Activated naive CD4-positive, alpha-beta T cell treated with anti-CD3 and anti-CD28 coated beads for 36 hours (primary cell): ENCODE measurements at regions not wholly inside any gene's neighbourhood (a gene's known extent, or its start where the extent isn't known, plus 50 kb on each side); places are given as distances from the start of the nearest gene placed in this dataset.

Source experiments
- CTCF ChIA-PET: fragments of 350-600 bp; sonication (Branson Sonifier 250); formaldehyde crosslinking; loops from one replicate; lab custom pipeline; 2021; ENCODE audit warnings: antibody characterized with exemption; lab: Charles Lee
- DNase-seq: peaks from one replicate; pipeline ENCODE4 v3.0.0-alpha.2; 2020
- H3K27ac Mint-ChIP-seq: one replicate; pipeline ENCODE4 v1.8.0; 2021; ENCODE audit warnings: mild to moderate bottlenecking, mixed read lengths
- H3K27me3 Mint-ChIP-seq: one replicate; pipeline ENCODE4 v1.8.0; 2021; ENCODE audit warnings: low read depth, mixed read lengths
- H3K36me3 Mint-ChIP-seq: one replicate; pipeline ENCODE4 v1.8.0; 2021; ENCODE audit warnings: low read depth, mixed read lengths
- H3K4me1 Mint-ChIP-seq: one replicate; pipeline ENCODE4 v1.8.0; 2021; ENCODE audit warnings: low read depth, mixed read lengths
- H3K4me3 Mint-ChIP-seq: one replicate; pipeline ENCODE4 v1.8.0; 2021; ENCODE audit warnings: mild to moderate bottlenecking, moderate library complexity, mixed read lengths
- H3K9me3 Mint-ChIP-seq: one replicate; pipeline ENCODE4 v1.8.0; 2021; ENCODE audit warnings: mixed read lengths
- intact Hi-C: fragments of 100-400 bp; cut with micrococcal nuclease; formaldehyde crosslinking; loops from one replicate; pipeline ENCODE4 v1.15.1; 2023

DNA sequence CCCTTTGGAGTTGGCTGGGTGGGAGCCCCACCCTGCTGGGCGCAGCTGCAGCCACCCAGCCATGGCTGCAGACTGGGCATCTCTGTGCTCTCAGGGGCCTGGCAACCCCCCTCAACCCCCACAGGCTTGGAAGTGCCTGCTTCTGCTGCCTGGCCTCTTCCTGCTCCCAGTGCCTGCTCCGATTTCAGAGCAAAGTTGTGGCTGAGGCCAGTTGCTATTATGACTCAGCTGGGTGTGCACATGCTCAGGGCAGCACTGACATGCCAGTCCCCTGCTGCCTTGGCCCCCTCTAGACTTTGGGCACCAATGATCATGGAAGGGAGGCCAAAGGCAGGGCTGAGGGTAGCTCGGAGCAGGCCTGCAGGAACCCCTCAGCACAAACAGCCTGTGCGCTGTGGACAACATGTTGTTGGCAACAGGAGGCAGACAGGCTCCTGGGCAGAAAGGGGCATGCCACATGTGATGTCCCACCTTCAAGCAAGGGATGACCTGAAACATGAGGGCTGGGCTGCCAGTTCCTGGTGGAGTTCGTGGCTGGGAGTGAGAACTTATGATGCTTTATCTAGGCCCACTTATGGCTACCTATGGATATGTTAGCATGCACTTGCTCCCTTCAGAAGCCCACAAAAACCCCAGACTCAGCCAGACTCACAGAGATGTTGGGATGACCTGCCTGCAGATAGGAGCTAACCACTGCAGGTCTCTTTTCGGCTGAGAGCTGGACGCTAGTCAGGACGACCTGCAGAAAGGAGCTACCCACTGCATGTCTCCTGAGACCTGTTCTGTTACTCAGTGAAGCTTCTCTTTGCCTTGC lies 96.4 kb upstream of the AMOTL1 start:
- no peaks in the 10 kb centered on the region for H3K27me3 Mint-ChIP-seq
- H3K9me3 Mint-ChIP-seq = no peaks in the 10 kb centered on the region
- DNase-seq = no peak
- CTCF ChIA-PET = no interaction called here
- H3K4me1 Mint-ChIP-seq = no peaks in the 10 kb centered on the region
- H3K36me3 Mint-ChIP-seq = no peaks in the 10 kb centered on the region
- intact Hi-C loops = no loop called here
- H3K27ac Mint-ChIP-seq = no peak overlapping the region
- no peak overlapping the region for H3K4me3 Mint-ChIP-seq

DNA sequence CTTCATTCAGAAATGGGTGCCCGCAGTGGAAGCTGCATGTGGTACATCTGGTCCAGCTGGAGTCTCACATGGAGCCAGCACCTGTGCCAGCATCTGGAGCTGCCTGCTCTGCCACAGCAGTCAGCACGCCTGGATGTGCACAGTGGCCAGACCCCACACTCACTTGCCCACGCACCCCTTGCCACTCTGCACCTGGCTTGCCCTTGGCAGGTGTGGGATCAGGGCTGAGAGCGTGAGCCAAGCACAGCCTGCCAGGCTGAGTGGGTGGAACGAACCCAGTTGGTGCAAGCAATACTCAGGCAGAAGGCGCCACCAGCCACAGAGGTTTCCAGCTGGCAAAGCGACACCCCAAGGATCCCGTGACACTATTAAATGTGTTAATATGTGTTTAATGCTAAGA lies 95.5 kb upstream of the AMOTL1 start:
- CTCF ChIA-PET = no interaction called here
- Mint-ChIP-seq H3K4me3 (no peak overlapping the region), H3K9me3 (no peaks in the 10 kb centered on the region)

DNA sequence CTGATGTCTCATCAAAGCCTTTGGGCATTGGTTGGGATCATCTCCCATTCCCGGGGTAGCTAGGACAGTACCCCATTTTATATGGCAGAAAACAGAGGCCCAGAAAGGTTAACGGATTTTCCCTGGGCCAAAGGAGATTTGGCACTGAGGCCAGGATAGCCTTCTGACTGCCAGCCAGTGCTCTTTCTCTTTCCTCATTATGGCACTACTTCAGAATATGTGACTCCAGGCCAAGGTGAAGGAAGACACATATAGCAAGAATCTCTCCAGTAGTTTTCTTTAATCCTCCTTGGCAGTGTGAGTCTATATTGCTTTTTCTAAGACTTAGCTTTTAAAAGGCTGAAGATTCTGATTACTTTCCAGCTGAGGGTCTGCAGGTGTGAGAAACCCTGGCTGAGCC lies 94.8 kb upstream of the AMOTL1 start:
- Mint-ChIP-seq H3K27ac (no peak overlapping the region), H3K4me1 (no peaks in the 10 kb centered on the region), H3K4me3 (no peak overlapping the region), H3K36me3 (no peaks in the 10 kb centered on the region), H3K9me3 (no peaks in the 10 kb centered on the region), H3K27me3 (no peaks in the 10 kb centered on the region)
- CTCF ChIA-PET = no interaction called here
- intact Hi-C loops = no loop called here
- no peak for DNase-seq

More for the DNA sequence above, 95.5 kb upstream of the AMOTL1 start:
- H3K36me3 Mint-ChIP-seq = no peaks in the 10 kb centered on the region
- no peaks in the 10 kb centered on the region for H3K4me1 Mint-ChIP-seq
- H3K27me3 Mint-ChIP-seq = no peaks in the 10 kb centered on the region
- DNase-seq = no peak
- intact Hi-C loops = no loop called here
- no peak overlapping the region for H3K27ac Mint-ChIP-seq

DNA sequence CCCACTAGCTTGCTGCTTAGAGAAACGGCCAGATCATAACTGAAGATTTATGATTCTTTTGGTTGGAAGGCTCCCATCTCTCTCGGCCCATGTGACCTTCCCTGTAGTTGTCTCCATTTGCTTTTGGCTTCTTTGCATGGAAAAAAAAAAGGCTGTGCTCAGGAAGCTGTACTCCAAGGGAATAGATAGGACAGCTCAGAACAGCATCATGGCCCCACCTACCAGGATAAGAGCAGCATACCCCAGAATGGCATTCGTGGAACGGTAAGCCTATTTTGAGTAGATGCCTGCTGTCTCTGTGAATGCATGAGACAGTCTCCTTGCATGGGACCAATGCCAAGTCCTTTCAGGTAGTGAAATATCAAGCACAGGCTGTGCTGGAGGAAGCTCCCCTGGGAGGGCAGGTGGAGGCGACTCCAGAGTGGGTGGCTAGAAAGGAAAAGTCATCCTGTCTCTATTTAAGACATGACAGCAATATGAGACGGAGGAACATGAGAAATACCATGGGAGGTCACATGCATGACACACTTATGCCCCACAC lies 94.1 kb upstream of the AMOTL1 start:
- intact Hi-C loops = no loop called here
- H3K27me3 Mint-ChIP-seq = no peaks in the 10 kb centered on the region
- H3K36me3 Mint-ChIP-seq = no peaks in the 10 kb centered on the region
- no peaks in the 10 kb centered on the region for H3K9me3 Mint-ChIP-seq
- CTCF ChIA-PET = no interaction called here
- no peak overlapping the region for H3K4me3 Mint-ChIP-seq
- no peak for DNase-seq
- H3K27ac Mint-ChIP-seq = no peak overlapping the region
- no peaks in the 10 kb centered on the region for H3K4me1 Mint-ChIP-seq

DNA sequence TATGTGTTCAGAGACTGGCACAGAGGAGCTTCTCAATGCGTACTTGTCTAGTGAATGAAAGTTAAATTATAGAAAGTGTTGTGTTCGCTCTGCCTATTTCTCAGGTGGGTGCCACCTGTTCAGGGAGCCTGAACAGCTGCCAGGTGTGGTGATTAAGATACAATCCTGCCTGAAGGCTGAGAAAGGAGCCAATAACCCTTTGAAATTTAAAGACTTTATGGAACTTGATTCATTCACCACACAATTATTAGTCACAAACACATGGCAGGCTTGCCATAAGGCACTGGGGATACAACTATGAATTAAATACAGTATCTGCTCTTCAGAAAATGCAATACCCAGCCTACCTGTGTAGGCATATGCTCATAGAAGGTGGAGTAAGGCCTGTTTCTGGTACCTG lies 92.9 kb upstream of the AMOTL1 start:
- CTCF ChIA-PET = interaction anchor here (1.0 kb wide), 1 partner anchor 110 kb away, joined by 3 read pairs; no protein-coding TSS in a partner anchor

GRCh38 chr11:94675813-94676212 lies 92.3 kb upstream of the AMOTL1 start:
- no peaks in the 10 kb centered on the region for H3K36me3 Mint-ChIP-seq
- H3K27me3 Mint-ChIP-seq = no peaks in the 10 kb centered on the region
- no peak overlapping the region for H3K27ac Mint-ChIP-seq
- no peaks in the 10 kb centered on the region for H3K9me3 Mint-ChIP-seq
- CTCF ChIA-PET = interaction anchor here (1.0 kb wide), 1 partner anchor 109 kb away, joined by 3 read pairs; no protein-coding TSS in a partner anchor
- intact Hi-C loops = no loop called here
- no peak for DNase-seq
- no peak overlapping the region for H3K4me3 Mint-ChIP-seq
- H3K4me1 Mint-ChIP-seq = no peaks in the 10 kb centered on the region

More for the DNA sequence above, 92.9 kb upstream of the AMOTL1 start:
- intact Hi-C loops = no loop called here
- H3K4me3 Mint-ChIP-seq = no peak overlapping the region
- H3K27me3 Mint-ChIP-seq = no peaks in the 10 kb centered on the region
- H3K4me1 Mint-ChIP-seq = no peaks in the 10 kb centered on the region
- DNase-seq = no peak
- no peaks in the 10 kb centered on the region for H3K36me3 Mint-ChIP-seq
- no peaks in the 10 kb centered on the region for H3K9me3 Mint-ChIP-seq
- H3K27ac Mint-ChIP-seq = no peak overlapping the region

DNA sequence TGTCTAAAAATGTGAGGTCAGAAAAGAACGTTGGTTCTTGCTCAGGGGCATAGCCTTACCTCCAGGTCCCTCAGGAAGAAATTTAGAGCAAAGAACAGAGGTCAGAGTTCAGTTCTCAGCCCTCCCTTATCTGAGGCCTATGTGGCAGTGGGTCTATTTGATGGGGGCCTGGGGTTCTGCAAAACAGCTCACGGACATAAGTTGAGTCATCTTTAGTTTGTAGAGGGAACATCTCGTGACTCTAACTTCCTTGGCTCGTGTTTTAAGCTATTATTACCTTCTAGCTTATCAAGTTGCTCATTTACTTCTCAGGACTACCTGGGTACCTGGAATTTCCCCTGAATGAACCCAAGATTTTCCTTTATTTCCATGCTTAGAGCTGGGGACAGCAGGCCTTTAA lies 91.3 kb upstream of the AMOTL1 start:
- no peaks in the 10 kb centered on the region for H3K4me1 Mint-ChIP-seq
- intact Hi-C loops = no loop called here
- DNase-seq = no peak
- H3K4me3 Mint-ChIP-seq = no peak overlapping the region
- CTCF ChIA-PET = no interaction called here
- no peaks in the 10 kb centered on the region for H3K9me3 Mint-ChIP-seq
- no peaks in the 10 kb centered on the region for H3K27me3 Mint-ChIP-seq
- no peak overlapping the region for H3K27ac Mint-ChIP-seq
- H3K36me3 Mint-ChIP-seq = no peaks in the 10 kb centered on the region

- Mint-ChIP-seq H3K4me3 (no peak overlapping the region), H3K27ac (no peak overlapping the region), H3K4me1 (no peaks in the 10 kb centered on the region), H3K27me3 (no peaks in the 10 kb centered on the region), H3K36me3 (no peaks in the 10 kb centered on the region), H3K9me3 (no peaks in the 10 kb centered on the region)
- intact Hi-C loops = no loop called here
- no peak for DNase-seq
- CTCF ChIA-PET = no interaction called here
These were observed 89.9 kb upstream of the AMOTL1 start for GRCh38 chr11:94678236-94678635.

GRCh38 chr11:94678901-94679300 lies 89.3 kb upstream of the AMOTL1 start:
- Mint-ChIP-seq H3K27me3 (peaks cover 4% of the 10 kb centered on the region), H3K9me3 (no peaks in the 10 kb centered on the region), H3K4me1 (no peaks in the 10 kb centered on the region), H3K36me3 (no peaks in the 10 kb centered on the region), H3K27ac (no peak overlapping the region), H3K4me3 (no peak overlapping the region)
- DNase-seq = no peak
- CTCF ChIA-PET = no interaction called here
- intact Hi-C loops = no loop called here

DNA sequence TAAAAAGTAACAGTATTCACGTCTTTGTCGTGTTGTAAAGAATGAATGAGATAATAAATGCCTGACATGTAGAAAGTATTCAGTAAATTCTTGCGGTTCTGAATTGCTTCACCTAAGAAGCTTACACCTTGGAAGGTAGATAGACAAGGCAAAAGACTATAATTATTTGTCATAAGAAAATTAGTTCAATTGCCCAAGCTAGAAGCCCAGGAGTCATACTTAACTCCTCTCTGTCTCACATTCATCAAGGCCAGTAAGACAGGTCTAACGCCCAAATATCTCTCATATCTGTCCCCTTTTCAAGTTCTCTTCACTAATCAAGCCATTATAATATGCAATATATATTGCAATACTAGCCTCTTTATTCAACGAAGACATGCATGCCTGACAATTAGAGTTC lies 87.7 kb upstream of the AMOTL1 start:
- H3K4me3 Mint-ChIP-seq = no peak overlapping the region
- no peaks in the 10 kb centered on the region for H3K36me3 Mint-ChIP-seq
- H3K27me3 Mint-ChIP-seq = peaks cover 11% of the 10 kb centered on the region
- H3K27ac Mint-ChIP-seq = no peak overlapping the region
- intact Hi-C loops = no loop called here
- CTCF ChIA-PET = no interaction called here
- no peaks in the 10 kb centered on the region for H3K4me1 Mint-ChIP-seq
- peaks cover 5% of the 10 kb centered on the region for H3K9me3 Mint-ChIP-seq
- DNase-seq = no peak

GRCh38 chr11:94681140-94681539 lies 87.0 kb upstream of the AMOTL1 start:
- CTCF ChIA-PET = no interaction called here
- DNase-seq = no peak

DNA sequence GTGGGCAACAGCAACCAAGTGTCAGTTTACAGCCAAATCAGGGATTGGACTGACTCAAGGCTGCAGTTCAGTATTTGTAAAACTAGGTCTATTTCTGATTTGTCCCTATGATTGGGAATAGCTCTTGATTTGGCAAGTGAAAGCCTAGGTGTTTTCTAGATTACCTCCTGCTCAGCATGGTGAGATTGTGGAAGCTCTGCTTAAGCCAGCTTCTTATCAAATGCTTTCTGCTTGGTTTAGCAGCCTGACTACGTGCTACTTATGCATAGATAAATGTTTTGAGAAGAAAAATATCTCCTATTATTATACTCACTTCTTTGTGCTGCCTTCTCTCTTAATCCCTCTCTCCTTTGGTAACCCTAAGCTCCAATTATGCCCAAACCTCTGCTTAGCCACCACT lies 86.3 kb upstream of the AMOTL1 start:
- H3K27me3 Mint-ChIP-seq = peaks cover 16% of the 10 kb centered on the region
- no peak overlapping the region for H3K4me3 Mint-ChIP-seq
- no peak for DNase-seq
- CTCF ChIA-PET = no interaction called here
- no peaks in the 10 kb centered on the region for H3K36me3 Mint-ChIP-seq
- H3K9me3 Mint-ChIP-seq = peaks cover 6% of the 10 kb centered on the region
- no peak overlapping the region for H3K27ac Mint-ChIP-seq
- intact Hi-C loops = no loop called here
- no peaks in the 10 kb centered on the region for H3K4me1 Mint-ChIP-seq

More at GRCh38 chr11:94681140-94681539, 87.0 kb upstream of the AMOTL1 start:
- Mint-ChIP-seq H3K27me3 (peaks cover 16% of the 10 kb centered on the region), H3K4me3 (no peak overlapping the region), H3K27ac (no peak overlapping the region), H3K9me3 (peaks cover 6% of the 10 kb centered on the region), H3K4me1 (no peaks in the 10 kb centered on the region), H3K36me3 (no peaks in the 10 kb centered on the region)
- intact Hi-C loops = no loop called here
